GM21390 (cell line): ENCODE measurements at regions not wholly inside any gene's neighbourhood (a gene's known extent, or its start where the extent isn't known, plus 50 kb on each side); places are given as distances from the start of the nearest gene placed in this dataset.
"Not testable (repeated sequence)": the region's sequence is repeated elsewhere in the genome, so short reads cannot be mapped to it uniquely, and the experiment has no call there.

Source experiments
- ATAC-seq: cut with Tn5 transposase; IDR thresholded peaks from one replicate; pipeline ENCODE4 v1.9.1; 2021; ENCODE audit not compliant: unreplicated experiment

GRCh38 chr20:51131811-51132210, 108.9 kb upstream of the KCNG1 start:
- no peak for ATAC-seq

- ATAC-seq, result no peak
These were observed 106.4 kb upstream of the KCNG1 start for GRCh38 chr20:51129147-51129776.

GRCh38 chr20:51128198-51128597, 105.3 kb upstream of the KCNG1 start:
- ATAC-seq, result no peak

DNA sequence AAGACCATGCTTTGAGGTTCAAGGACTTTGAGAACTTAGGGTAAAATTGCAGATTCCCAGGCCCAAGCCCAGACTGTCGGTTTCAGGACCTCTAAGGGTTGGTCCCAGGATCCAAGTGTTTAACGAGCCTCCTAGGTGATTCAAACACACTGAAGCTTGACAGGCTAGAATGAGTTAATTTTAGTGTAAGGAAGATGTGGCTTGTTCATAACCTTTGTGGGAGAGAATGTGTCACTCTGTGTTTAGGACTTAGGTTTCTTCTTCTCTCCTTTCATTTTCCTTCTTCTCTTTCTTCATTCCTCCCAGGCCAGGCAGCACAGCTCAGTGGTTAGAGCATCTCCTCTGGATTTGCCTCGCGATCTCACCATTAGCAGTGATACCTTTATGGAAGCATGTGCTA, 104.8 kb upstream of the KCNG1 start:
- no peak for ATAC-seq

- no peak for ATAC-seq
These were observed 103.4 kb upstream of the KCNG1 start for GRCh38 chr20:51126337-51126736.

- no peak for ATAC-seq
These were observed 102.9 kb upstream of the KCNG1 start for GRCh38 chr20:51125780-51126179.

DNA sequence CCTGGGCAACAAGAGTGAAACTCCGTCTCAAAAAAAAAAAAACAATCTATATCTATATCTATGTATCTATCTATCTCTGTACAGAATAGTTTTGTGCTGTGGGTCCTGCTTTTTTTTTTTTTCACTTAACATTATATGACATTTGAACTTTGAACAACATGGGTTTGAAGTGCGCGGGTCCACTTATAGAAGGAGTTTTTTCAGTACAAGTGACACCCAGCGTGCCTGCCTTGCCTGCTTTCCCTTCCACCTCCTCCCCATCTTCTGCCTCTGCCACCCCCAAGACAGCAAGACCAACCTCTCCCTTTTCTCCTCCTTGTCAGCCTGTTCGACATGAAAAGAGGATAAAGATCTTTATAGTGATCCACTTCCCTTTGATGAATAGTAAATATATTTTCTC, 102.2 kb upstream of the KCNG1 start:
- ATAC-seq, result no peak

- ATAC-seq, result not testable (repeated sequence)
These were observed 101.0 kb upstream of the KCNG1 start for GRCh38 chr20:51123887-51124286.

DNA sequence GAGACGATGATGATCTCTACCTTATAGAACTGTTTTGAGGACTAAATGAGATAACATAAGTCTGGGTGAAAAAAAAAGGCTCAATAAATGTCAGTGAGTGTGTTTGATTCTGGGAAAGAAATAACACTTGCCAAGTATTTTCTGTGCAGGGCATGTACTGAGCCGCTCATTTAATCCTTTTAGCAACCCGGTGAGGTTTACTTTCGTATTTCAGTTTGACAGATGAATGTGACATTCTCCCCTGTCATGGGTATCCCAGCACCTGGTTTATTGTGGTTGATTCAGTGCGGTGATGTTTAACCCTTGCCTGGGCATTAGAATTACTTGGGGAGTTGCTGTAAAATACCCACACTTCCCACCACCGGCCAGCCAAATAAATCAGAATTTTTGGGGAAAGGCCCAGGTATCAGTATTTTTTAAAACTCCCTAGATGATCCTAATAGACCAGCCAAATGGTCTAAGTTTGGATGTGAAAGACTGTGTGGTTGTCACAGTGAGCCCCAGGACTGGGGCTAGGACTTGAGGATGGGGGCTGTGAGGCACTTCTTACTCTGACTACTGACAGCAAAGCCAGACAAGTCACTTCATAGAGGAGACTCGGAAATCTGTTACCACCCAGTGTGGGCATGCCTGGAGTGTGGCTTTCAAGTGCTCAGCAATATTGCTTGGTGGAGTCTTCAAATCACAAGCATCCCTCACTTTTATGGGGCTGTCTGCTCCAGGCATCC, 100.2 kb upstream of the KCNG1 start:
- no peak for ATAC-seq

DNA sequence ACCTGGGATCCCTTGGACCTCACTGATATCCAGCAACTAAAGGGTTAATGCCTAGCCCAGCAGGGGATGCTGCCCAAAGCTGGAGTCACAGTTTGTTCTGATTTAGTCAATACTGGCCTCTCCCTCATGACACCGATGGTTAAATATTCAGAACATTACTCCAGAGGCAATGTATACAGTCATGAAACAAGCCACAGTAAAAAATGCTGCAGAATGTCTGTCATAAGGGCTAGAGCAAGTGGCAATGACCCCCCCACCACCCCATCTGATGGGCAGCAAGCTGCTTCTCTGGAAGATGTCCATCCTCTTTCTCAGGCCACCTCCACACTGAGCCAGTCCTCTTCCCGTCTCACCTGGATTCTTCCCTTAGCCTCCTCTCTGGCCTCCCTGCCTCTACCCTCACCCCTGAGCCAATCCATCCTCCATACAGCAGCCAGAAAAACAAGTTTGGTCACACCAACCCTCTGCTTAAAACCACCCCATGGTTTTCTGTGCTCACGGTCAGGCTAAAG, 99.0 kb upstream of the KCNG1 start:
- no peak for ATAC-seq

- no peak for ATAC-seq
These were observed 98.4 kb upstream of the KCNG1 start for GRCh38 chr20:51121272-51121671.

DNA sequence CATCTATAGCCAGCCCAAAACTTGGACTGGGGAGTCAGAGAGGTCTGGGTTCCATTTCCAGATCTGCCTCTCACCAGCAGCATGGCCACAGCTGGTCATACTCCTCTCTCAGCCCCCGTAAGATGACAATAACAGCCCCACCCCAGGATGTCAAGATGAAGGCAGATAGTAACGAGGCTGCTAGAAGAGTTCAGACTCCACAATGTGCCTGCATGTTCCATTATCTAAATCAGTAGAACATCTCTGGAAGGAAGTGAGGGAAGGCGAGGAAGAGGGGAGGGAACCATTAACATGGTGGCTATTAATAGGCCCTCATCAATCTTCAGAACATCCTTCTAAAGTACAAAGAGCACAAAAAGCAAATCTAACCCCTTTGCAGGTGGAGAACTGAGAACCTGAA, 98.0 kb upstream of the KCNG1 start:
- no peak for ATAC-seq

DNA sequence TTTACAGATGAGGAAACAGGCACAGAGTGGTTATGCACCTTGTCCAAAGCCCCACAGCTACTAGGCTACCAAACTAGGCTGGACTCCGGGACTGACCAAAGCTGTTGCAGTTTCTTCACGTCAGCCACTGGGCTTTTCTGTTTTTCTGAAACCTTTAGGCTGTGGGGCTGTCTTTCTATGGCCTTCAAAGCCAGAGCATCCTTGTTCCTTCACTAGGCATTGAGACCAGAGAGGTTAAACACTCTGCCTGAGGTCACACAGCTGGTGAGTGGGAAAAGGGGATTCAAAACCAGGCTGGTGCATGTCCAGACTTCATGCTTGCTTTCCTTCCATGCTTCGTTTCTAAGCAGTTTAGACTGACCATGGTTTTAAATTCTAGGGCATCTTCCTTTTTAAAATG, 97.5 kb upstream of the KCNG1 start:
- no peak for ATAC-seq

- no peak for ATAC-seq
These were observed 97.0 kb upstream of the KCNG1 start for GRCh38 chr20:51119914-51120313.

DNA sequence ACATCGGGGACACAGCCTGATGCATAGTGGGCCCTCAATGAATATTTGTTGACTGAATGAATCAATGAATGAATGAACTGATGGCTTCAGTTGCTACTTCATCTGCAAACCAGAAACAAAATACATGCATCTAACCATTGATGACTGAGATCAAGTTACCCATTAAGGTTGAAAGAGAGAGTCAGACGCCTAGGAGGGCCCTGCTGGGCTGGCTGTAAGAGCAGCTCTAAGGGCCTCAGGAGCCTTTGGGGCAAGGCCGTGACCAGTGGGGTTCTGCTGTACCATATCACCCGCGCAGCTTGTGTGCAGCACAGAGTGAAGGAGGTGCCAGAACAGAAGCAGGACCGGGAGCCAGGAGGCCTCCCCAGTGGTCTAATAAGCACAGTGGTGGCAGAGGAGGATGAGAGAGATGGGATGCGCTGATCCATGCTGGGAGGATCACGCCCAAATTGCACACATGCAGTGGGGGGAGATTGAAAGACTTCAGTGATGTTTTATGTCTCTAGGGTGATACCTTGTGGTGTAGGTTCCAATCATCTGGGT, 96.1 kb upstream of the KCNG1 start:
- no peak for ATAC-seq

DNA sequence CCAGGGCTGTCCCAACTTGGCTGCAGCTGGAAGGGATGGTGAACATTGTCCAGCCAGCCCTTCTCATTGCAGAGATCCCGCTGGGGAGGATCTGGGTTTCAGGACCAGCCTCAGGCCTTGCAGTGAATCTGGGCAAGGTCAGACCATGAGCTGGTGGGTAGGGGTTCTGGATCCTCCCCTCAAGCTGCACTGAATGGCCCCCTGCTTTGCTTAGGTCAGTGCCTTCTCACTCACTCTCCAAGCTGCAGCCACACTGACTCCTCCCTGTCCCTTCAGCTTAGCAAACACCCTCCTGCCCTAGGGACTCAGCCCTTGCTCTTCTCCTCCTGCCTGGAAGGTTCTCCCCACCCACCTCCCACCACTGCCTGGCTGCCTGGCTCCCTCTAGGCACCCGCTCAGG, 95.3 kb upstream of the KCNG1 start:
- ATAC-seq, result no peak

- no peak for ATAC-seq
These were observed 94.1 kb upstream of the KCNG1 start for GRCh38 chr20:51116765-51117686.

- no peak for ATAC-seq
These were observed 88.4 kb upstream of the KCNG1 start for GRCh38 chr20:51111290-51111689.

GRCh38 chr20:51108638-51109363, 85.9 kb upstream of the KCNG1 start:
- ATAC-seq, result no peak

DNA sequence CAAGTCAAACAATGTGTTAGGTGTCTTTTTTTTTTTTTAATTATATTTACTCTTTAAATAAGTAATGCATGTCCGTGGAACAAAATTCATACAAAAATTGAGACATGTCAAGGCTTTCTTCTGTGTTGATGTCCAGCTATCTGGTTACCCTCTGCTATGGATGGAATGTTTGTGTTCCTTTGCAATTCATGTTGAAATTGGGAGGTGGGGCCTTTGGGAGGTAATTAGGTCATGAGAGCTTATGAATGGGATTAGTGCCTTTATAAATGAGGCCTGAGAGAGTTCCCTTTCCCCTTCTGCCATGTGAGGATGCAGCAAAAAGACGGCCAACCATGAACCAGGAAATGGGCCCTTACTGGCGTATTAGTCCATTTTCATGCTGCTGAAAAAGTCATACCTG, 83.1 kb upstream of the KCNG1 start:
- ATAC-seq, result no peak
